Omental fat pad (tissue), 3 donors: ENCODE measurements at regions not wholly inside any gene's neighbourhood (a gene's known extent, or its start where the extent isn't known, plus 50 kb on each side); places are given as distances from the start of the nearest gene placed in this dataset.
A peak's percentile ranks its signal among the peaks of the same experiment; 100 is the strongest.

ENCODE experiments used
- ATAC-seq: fragments of 150-250 bp; one replicate; pipeline ENCODE4 v1.9.1; 2016; ENCODE audit warnings: mild to moderate bottlenecking, moderate library complexity; ENCODE audit not compliant: low FRiP score
- DNase-seq: peaks from one replicate; pipeline ENCODE4 v3.0.0-alpha.2; 2019; ENCODE audit warnings: low spot score
- CTCF ChIP-seq, 3 donors: fragments of 450-650 bp; IDR thresholded peaks; one replicate each; pipeline ENCODE4 v1.5.1; 2016 to 2017; ENCODE audit warnings: antibody characterized with exemption in 3 of 3, mild to moderate bottlenecking in 3 of 3, moderate library complexity in 2 of 3

GRCh38 chr3:99013777-99014315, 112.4 kb upstream of the DCBLD2 start:
- no peak for DNase-seq
- no peak for ATAC-seq
- no peak for TF ChIP-seq CTCF (IDR thresholded peaks at IDR 0.05)

- no peak for ATAC-seq
- DNase-seq: no peak
- TF ChIP-seq CTCF (IDR thresholded peaks at IDR 0.05): no peak
These were observed 111.6 kb upstream of the DCBLD2 start for GRCh38 chr3:99013077-99013476.

- no peak for TF ChIP-seq CTCF (IDR thresholded peaks at IDR 0.05)
- ATAC-seq: no peak
- DNase-seq: no peak
These were observed 110.6 kb upstream of the DCBLD2 start for GRCh38 chr3:99012051-99012450.

- TF ChIP-seq CTCF (IDR thresholded peaks at IDR 0.05): no peak
- no peak for ATAC-seq
- DNase-seq: no peak
These were observed 108.4 kb upstream of the DCBLD2 start for GRCh38 chr3:99009851-99010250.

GRCh38 chr3:99006686-99007085, 105.2 kb upstream of the DCBLD2 start:
- DNase-seq (no peak), ATAC-seq (no peak)
- TF ChIP-seq CTCF (IDR thresholded peaks at IDR 0.05): no peak

- no peak for ATAC-seq
- TF ChIP-seq CTCF (IDR thresholded peaks at IDR 0.05): no peak
- DNase-seq: no peak
These were observed 98.2 kb upstream of the DCBLD2 start for GRCh38 chr3:98999675-99000074.

- TF ChIP-seq CTCF (IDR thresholded peaks at IDR 0.05): peak in 1 of 3 donors; percentile 35
- no peak for DNase-seq
- no peak for ATAC-seq
These were observed 92.8 kb upstream of the DCBLD2 start for GRCh38 chr3:98994128-98994762.
